ENCODE measurements at regions not wholly inside any gene's neighbourhood (a gene's known extent, or its start where the extent isn't known, plus 50 kb on each side); places are given as distances from the start of the nearest gene placed in this dataset.

DNA sequence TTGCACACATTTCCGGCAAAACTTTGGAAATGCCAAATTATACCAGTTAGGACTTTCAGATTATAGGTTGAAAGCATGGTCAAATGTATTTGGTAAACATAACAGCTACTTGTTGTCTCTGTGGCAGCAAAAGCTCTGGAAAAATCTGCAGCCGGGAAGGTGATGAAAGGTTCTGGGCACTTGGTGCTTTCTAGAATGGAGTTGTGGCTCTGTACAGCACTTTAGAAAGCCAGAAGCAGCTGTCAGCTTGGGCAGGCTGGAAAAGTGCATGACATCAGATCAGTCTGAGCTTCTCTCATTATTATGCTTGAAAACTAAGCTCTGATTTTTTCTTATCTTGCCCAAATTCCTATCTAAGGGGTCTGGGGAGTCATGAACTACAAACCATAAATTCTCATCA, 118.6 kb upstream of the MAST4 start:
- DNase-seq (ENCODE audit: low read depth): no peak

DNA sequence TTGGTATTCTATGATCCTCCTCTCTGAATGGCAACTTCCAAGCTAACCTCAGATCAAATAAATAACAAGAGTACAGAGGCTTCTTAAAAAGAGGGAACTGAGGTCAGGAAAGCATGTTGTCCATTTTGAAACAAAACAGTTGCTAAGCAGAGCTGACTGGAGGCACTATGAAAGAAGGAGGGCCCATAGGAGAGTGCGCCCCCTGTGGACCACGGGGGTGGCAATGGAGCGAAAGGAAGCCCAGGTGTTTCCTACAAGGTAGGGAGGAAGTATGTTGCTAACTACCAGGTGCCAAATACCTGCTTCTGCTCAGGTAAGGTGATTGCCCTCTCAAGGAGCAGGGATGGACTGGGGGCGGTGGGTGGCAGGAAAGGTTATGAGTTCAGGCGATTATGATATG, 101.8 kb upstream of the MAST4 start:
- DNase-seq (ENCODE audit: low read depth): no peak

DNA sequence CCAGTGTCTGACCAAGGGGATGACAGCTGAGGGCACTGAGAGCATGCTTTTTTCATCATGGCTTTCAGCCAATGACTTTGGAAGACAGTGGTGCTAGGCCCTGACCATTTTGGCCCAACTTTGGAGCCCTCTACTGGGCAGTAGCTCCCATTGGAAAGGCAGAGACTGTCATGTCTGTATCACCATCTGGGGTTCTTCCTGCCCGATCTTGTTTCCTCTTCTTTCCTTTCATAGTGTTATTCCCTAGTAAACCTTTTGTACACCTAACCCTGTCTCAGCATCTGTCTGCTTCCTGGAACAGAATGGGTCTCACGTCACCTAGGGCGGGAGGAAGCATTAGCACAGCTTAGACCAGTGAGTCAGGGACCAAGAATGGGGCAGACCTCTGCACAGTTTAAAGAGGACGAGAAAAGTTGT, 97.4 kb upstream of the MAST4 start:
- DNase-seq (ENCODE audit: low read depth): no peak

- DNase-seq (ENCODE audit: low read depth): no peak
Observed at GRCh38 chr5:66503203-66503789, 92.9 kb upstream of the MAST4 start.

- no peak for DNase-seq (ENCODE audit: low read depth)
Observed at GRCh38 chr5:66507106-66507505, 89.1 kb upstream of the MAST4 start.

GRCh38 chr5:66511491-66511890, 84.7 kb upstream of the MAST4 start:
- no peak for DNase-seq (ENCODE audit: low read depth)

GRCh38 chr5:66513130-66513529, 83.1 kb upstream of the MAST4 start:
- DNase-seq (ENCODE audit: low read depth): no peak

DNA sequence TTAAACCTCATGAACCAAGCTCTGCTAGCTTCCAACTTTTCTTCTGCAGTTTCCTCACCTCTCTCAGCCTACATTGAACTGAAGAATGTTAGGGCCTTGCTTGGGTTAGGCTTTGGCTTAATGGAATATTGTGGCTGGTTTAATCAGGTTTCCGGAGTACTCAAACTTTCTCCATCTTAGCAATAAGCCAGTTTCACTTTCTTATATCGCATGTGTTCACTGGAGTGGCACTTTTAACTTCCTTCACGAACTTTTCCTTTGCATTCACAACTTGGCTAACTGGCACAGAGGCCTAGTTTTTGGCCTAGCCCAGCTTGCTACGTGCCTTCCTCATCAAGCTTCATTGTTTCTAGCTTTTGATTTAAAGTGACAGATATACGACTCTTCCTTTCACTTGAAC, 81.0 kb upstream of the MAST4 start:
- no peak for DNase-seq (ENCODE audit: low read depth)

- DNase-seq (ENCODE audit: low read depth): no peak
Observed at GRCh38 chr5:66516550-66516949, 79.6 kb upstream of the MAST4 start.

GRCh38 chr5:66517351-66517750, 78.8 kb upstream of the MAST4 start:
- DNase-seq (ENCODE audit: low read depth): no peak

GRCh38 chr5:66518052-66518451, 78.1 kb upstream of the MAST4 start:
- no peak for DNase-seq (ENCODE audit: low read depth)

GRCh38 chr5:66518753-66519152, 77.4 kb upstream of the MAST4 start:
- DNase-seq (ENCODE audit: low read depth): peak; percentile 15

DNA sequence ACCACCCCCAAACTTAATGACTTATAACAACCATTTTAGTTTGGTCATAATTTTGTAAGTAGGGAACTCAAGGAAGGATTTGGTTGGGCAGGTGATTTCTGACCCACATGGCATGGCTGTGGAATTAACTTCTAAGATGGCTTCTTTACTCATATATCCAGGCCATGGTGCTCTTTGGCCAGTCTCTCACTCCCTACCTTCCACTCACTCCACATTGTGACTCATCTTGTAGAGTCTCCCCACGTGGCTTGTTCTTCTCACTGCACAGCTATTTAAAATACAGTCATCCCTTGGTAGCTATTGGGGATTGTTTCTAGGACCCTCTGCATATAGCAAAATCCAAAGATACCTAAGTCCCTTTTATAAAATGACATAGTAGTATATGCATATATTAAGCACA, 76.6 kb upstream of the MAST4 start:
- no peak for DNase-seq (ENCODE audit: low read depth)

GRCh38 chr5:66520854-66521253, 75.3 kb upstream of the MAST4 start:
- DNase-seq (ENCODE audit: low read depth): no peak

DNA sequence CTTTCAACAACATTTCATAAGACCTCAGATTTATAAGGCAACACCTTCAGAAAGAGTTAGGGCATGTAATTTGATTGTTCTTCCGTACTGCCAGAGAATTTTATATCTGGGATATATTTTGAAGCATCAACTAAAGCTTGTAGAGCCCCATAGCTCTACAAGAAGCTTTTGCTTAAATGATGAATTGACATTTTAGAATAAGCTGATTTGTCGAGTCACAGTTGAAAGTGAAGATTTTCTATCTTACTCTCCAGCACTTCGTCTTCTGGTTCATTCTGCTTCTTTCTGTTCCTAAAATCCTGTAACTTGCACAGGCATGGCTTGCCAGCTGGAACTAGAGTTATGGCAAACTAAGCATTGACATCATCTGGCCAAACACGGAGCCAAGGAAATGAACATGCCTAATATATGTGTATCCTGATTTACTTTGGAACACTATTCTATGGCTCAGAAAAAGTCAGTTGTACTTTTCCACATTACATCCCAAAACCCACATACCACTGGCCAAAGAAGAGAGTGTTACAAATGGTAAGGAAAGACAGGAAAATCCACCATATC, 68.6 kb upstream of the MAST4 start:
- no peak for DNase-seq (ENCODE audit: low read depth)

DNA sequence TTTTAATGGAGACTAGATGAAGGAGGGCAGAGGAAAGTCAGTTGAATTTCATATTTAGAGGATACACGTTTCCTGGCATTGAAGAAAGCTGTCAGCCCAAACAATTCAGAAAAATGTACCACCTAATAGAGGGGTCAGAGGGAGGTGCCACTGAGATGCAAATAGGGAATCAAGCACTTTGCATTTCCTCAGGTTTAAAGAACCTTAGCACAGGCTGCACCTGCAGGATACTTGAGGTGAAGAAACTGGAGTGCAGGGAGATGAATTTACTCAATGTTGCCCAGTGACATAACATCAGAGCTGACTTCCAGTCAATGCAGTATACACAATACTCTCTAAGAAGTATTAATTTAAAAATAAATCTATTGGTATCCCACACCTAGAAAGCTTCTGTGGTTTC, 67.0 kb upstream of the MAST4 start:
- DNase-seq (ENCODE audit: low read depth): no peak

DNA sequence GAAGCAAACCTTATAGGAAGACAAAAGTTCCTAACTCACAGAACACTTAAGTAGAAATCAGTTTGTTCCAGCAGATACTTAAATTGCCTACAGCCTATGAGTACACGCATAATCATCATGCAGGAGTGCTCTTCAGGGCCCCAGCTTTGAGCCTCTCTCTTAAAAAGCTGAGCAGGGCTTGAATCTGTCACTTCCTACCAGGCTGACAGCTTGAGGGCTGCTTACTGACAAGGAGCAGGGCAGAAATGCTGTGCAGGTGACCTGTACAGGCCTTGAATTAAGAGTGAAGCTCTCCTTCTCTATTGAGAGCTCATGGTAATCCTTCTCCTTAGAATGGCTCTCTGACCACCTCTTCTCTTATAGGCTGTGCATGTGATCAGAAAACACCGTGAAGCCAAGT, 66.5 kb upstream of the MAST4 start:
- DNase-seq (ENCODE audit: low read depth): no peak

DNA sequence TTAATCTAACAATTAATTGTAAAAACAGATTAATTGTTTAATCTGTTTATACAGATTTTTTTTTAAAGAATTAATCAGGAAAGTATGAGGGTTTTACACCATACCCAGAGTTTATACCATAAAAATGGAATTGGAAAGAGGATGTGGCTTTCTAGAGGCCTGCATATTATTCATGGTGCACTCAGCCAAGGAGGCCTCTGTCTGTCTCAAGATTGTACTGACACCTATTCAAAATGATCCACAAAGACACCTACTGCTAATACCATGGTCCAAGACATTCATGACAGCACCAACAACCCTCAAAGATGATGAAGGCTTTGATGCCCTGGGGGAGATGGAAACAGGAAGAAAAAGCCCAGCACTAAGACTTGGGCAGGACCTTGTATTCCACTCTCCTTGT, 58.1 kb upstream of the MAST4 start:
- no peak for DNase-seq (ENCODE audit: low read depth)

DNA sequence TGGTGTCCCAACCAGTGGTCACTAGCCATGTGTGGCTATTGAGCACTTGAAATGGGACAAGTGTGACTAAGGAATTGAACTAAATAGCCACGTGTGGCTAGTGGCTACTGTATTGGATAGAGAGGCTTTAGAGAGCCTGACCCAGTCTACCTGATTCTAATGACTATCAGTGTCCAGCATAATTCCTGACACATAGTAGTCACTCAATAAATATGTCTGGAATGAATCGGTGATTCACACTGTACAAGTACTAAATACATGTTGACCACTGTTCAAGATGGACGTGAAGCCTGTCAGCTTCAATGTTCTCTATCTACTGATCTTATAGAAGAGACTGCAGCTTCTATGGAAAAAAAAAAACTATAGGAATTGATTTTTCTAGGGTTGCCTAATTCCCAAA, 57.7 kb upstream of the MAST4 start:
- peak; percentile 4 for DNase-seq (ENCODE audit: low read depth)

DNA sequence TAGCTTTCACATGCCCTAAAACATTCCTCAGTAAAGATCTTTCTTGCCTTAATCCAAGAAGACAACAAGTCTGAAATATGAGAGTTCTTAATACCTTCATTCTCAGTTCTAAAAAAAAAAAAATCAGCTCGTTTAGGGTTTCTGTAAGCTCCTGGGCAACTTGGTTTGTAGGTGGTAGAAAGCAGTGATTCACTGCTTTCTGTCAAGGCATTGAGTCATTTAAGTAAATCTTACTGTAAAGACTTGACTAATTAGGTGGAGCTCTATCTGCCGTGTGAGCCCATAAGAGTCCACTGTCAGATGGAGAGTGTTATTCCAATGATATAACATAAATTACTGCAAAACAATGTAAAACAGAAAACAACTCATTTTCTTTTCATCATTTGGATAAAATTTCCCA, 56.1 kb upstream of the MAST4 start:
- DNase-seq (ENCODE audit: low read depth): no peak

DNA sequence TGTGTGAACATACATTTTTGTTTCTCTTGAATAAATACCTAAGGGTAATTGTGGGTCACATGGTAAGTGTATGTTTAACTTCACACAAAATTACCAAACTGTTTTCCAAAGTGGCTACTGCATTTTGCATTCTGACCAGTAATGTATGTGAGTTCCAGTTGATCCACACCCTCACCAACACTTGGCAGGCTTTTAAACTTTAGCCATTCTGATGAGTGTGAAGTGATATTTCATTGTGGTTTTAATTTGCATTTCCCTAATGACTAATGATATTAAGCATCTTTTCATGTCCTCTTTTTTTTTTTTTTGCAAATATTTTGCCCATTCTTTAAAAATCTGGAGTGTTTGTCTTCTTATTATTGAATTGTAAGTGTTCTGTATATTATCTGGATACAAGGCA, 53.5 kb upstream of the MAST4 start:
- no peak for DNase-seq (ENCODE audit: low read depth)

Measured in iris pigment epithelial cell (primary cell).